ENCODE measurements at regions not wholly inside any gene's neighbourhood (a gene's known extent, or its start where the extent isn't known, plus 50 kb on each side); places are given as distances from the start of the nearest gene placed in this dataset.

- in situ Hi-C loops (cut with HindIII; ENCODE audit: low sequenced_read_pairs), result no loop called here
- H3K4me3 ChIP-seq (ENCODE audit: low read depth, low read length), result no peak overlapping the region
- no peak for DNase-seq (ENCODE audit: low read depth)
- TF ChIP-seq CTCF (IDR thresholded peaks at IDR 0.05; ENCODE audit: low read depth, low read length, missing control alignments), result no peak
Observed at GRCh38 chr14:97602438-97603117, 805.4 kb downstream of the VRK1 start.

- no peak for DNase-seq (ENCODE audit: low read depth)
- H3K4me3 ChIP-seq (ENCODE audit: low read depth, low read length), result no peak overlapping the region
- no peak for TF ChIP-seq CTCF (IDR thresholded peaks at IDR 0.05; ENCODE audit: low read depth, low read length, missing control alignments)
- in situ Hi-C loops (cut with HindIII; ENCODE audit: low sequenced_read_pairs), result no loop called here
Observed at GRCh38 chr14:97603201-97603600, 806.0 kb downstream of the VRK1 start.

GRCh38 chr14:97604731-97605130 lies 807.5 kb downstream of the VRK1 start:
- no peak overlapping the region for H3K4me3 ChIP-seq (ENCODE audit: low read depth, low read length)
- no peak for DNase-seq (ENCODE audit: low read depth)
- TF ChIP-seq CTCF (IDR thresholded peaks at IDR 0.05; ENCODE audit: low read depth, low read length, missing control alignments), result no peak
- in situ Hi-C loops (cut with HindIII; ENCODE audit: low sequenced_read_pairs), result no loop called here

- in situ Hi-C loops (cut with HindIII; ENCODE audit: low sequenced_read_pairs), result no loop called here
- H3K4me3 ChIP-seq (ENCODE audit: low read depth, low read length), result no peak overlapping the region
Observed at GRCh38 chr14:97618401-97618800, 821.2 kb downstream of the VRK1 start.

GRCh38 chr14:97618917-97619690 lies 821.9 kb downstream of the VRK1 start:
- no peak overlapping the region for H3K4me3 ChIP-seq (ENCODE audit: low read depth, low read length)
- in situ Hi-C loops (cut with HindIII; ENCODE audit: low sequenced_read_pairs), result no loop called here
- no peak for TF ChIP-seq CTCF (IDR thresholded peaks at IDR 0.05; ENCODE audit: low read depth, low read length, missing control alignments)
- DNase-seq (ENCODE audit: low read depth), result no peak

More at GRCh38 chr14:97618401-97618800, 821.2 kb downstream of the VRK1 start:
- TF ChIP-seq CTCF (IDR thresholded peaks at IDR 0.05; ENCODE audit: low read depth, low read length, missing control alignments), result no peak
- DNase-seq (ENCODE audit: low read depth), result no peak

GRCh38 chr14:97620066-97620465 lies 822.9 kb downstream of the VRK1 start:
- TF ChIP-seq CTCF (IDR thresholded peaks at IDR 0.05; ENCODE audit: low read depth, low read length, missing control alignments), result no peak
- no peak for DNase-seq (ENCODE audit: low read depth)
- in situ Hi-C loops (cut with HindIII; ENCODE audit: low sequenced_read_pairs), result no loop called here
- no peak overlapping the region for H3K4me3 ChIP-seq (ENCODE audit: low read depth, low read length)
